Cerebellar cortex (tissue), 1 donor: ENCODE measurements at regions not wholly inside any gene's neighbourhood (a gene's known extent, or its start where the extent isn't known, plus 50 kb on each side); places are given as distances from the start of the nearest gene placed in this dataset.

Experiments
- DNase-seq: peaks from one replicate; pipeline ENCODE4 v3.0.0-alpha.2; 2015; ENCODE audit warnings: low spot score

GRCh38 chr21:40985370-40985769 lies 138.4 kb upstream of the DSCAM start:
- no peak for DNase-seq

GRCh38 chr21:40990366-40990765 lies 143.4 kb upstream of the DSCAM start:
- no peak for DNase-seq

GRCh38 chr21:40997831-40998230 lies 150.9 kb upstream of the DSCAM start:
- no peak for DNase-seq

GRCh38 chr21:41000838-41001237 lies 153.9 kb upstream of the DSCAM start:
- no peak for DNase-seq

- no peak for DNase-seq
Observed at GRCh38 chr21:41006636-41007035, 159.7 kb upstream of the DSCAM start.

- DNase-seq: no peak
Observed at GRCh38 chr21:41008351-41008750, 159.6 kb upstream of the BACE2 start.

GRCh38 chr21:41008974-41009373 lies 159.0 kb upstream of the BACE2 start:
- no peak for DNase-seq

GRCh38 chr21:41009398-41010100 lies 158.4 kb upstream of the BACE2 start:
- DNase-seq: no peak

- DNase-seq: no peak
Observed at GRCh38 chr21:41010101-41010435, 157.9 kb upstream of the BACE2 start.

GRCh38 chr21:41011098-41011731 lies 156.7 kb upstream of the BACE2 start:
- no peak for DNase-seq

- DNase-seq: no peak
Observed at GRCh38 chr21:41011951-41012366, 156.0 kb upstream of the BACE2 start.

GRCh38 chr21:41012425-41012824 lies 155.5 kb upstream of the BACE2 start:
- DNase-seq: no peak

- DNase-seq: no peak
Observed at GRCh38 chr21:41016472-41016871, 151.5 kb upstream of the BACE2 start.

- no peak for DNase-seq
Observed at GRCh38 chr21:41018431-41018830, 149.5 kb upstream of the BACE2 start.

GRCh38 chr21:41023936-41024335 lies 144.0 kb upstream of the BACE2 start:
- no peak for DNase-seq

- no peak for DNase-seq
Observed at GRCh38 chr21:41024341-41024740, 143.6 kb upstream of the BACE2 start.

- DNase-seq: no peak
Observed at GRCh38 chr21:41024746-41025254, 143.2 kb upstream of the BACE2 start.

- DNase-seq: no peak
Observed at GRCh38 chr21:41029571-41029970, 138.4 kb upstream of the BACE2 start.

- DNase-seq: no peak
Observed at GRCh38 chr21:41031701-41032220, 136.2 kb upstream of the BACE2 start.

GRCh38 chr21:41032541-41032940 lies 135.4 kb upstream of the BACE2 start:
- DNase-seq: no peak

- DNase-seq: no peak
Observed at GRCh38 chr21:41037212-41037611, 130.7 kb upstream of the BACE2 start.

GRCh38 chr21:41037936-41038335 lies 130.0 kb upstream of the BACE2 start:
- DNase-seq: no peak

- no peak for DNase-seq
Observed at GRCh38 chr21:41043014-41043413, 124.9 kb upstream of the BACE2 start.
